Dendritic cell treated with granulocyte-macrophage colony-stimulating factor and Interleukin-4, amounts not matched to agents 40 ng/mL and 50 ng/mL, for 4 days (primary cell): ENCODE measurements at regions not wholly inside any gene's neighbourhood (a gene's known extent, or its start where the extent isn't known, plus 50 kb on each side); places are given as distances from the start of the nearest gene placed in this dataset.

Experiments
- H3K27ac Mint-ChIP-seq: one replicate; pipeline ENCODE4 v1.8.0; 2022; ENCODE audit warnings: mild to moderate bottlenecking, mixed read lengths
- H3K27me3 Mint-ChIP-seq: one replicate; pipeline ENCODE4 v1.8.0; 2022; ENCODE audit warnings: mild to moderate bottlenecking, mixed read lengths
- H3K36me3 Mint-ChIP-seq: one replicate; pipeline ENCODE4 v1.8.0; 2022; ENCODE audit warnings: low read depth, mixed read lengths
- H3K4me1 Mint-ChIP-seq: one replicate; pipeline ENCODE4 v1.8.0; 2022; ENCODE audit warnings: low read depth, mixed read lengths
- H3K4me3 Mint-ChIP-seq: one replicate; pipeline ENCODE4 v1.8.0; 2022; ENCODE audit warnings: mild to moderate bottlenecking, moderate library complexity, mixed read lengths
- H3K9me3 Mint-ChIP-seq: one replicate; pipeline ENCODE4 v1.8.0; 2022; ENCODE audit warnings: mixed read lengths
- intact Hi-C: fragments of 100-400 bp; cut with micrococcal nuclease; formaldehyde crosslinking; loops from one replicate; pipeline ENCODE4 v1.15.0; 2022

- H3K36me3 Mint-ChIP-seq: no peaks in the 10 kb centered on the region
- H3K4me3 Mint-ChIP-seq: no peak overlapping the region
- peaks cover 5% of the 10 kb centered on the region for H3K4me1 Mint-ChIP-seq
- H3K27ac Mint-ChIP-seq: no peak overlapping the region
- intact Hi-C loops: no loop called here
- H3K9me3 Mint-ChIP-seq: peaks cover 15% of the 10 kb centered on the region
- H3K27me3 Mint-ChIP-seq: no peaks in the 10 kb centered on the region
Measured at GRCh38 chr14:99057576-99058083, 214.4 kb downstream of the BCL11B start.

DNA sequence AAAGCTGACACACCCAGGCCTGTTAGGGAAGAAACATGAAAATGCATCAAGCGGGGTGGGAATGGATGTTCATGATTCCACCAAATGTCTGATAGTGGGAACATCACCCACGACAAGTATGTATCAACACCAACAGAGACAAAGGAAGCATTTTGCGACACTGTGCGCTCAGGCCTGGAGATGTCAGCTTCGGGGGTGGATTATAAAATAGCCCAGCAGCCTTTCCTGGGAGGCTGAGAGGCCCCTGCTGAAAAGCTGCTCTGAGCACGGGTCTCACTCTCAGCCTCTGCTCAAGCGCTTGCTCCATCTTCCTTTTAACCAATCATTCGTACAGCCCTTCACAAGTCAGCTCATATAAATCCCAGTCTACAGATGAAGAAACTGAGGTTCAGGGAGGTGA, 213.5 kb downstream of the BCL11B start:
- Mint-ChIP-seq H3K9me3 (peaks cover 6% of the 10 kb centered on the region), H3K36me3 (no peaks in the 10 kb centered on the region), H3K4me3 (no peak overlapping the region), H3K27ac (no peak overlapping the region), H3K4me1 (peaks cover 5% of the 10 kb centered on the region), H3K27me3 (no peaks in the 10 kb centered on the region)
- intact Hi-C loops: no loop called here

GRCh38 chr14:99062216-99062615, 209.8 kb downstream of the BCL11B start:
- peaks cover 9% of the 10 kb centered on the region for H3K4me1 Mint-ChIP-seq
- H3K36me3 Mint-ChIP-seq: no peaks in the 10 kb centered on the region
- H3K27ac Mint-ChIP-seq: no peak overlapping the region
- H3K27me3 Mint-ChIP-seq: no peaks in the 10 kb centered on the region
- no peak overlapping the region for H3K4me3 Mint-ChIP-seq
- H3K9me3 Mint-ChIP-seq: no peaks in the 10 kb centered on the region
- intact Hi-C loops: no loop called here

DNA sequence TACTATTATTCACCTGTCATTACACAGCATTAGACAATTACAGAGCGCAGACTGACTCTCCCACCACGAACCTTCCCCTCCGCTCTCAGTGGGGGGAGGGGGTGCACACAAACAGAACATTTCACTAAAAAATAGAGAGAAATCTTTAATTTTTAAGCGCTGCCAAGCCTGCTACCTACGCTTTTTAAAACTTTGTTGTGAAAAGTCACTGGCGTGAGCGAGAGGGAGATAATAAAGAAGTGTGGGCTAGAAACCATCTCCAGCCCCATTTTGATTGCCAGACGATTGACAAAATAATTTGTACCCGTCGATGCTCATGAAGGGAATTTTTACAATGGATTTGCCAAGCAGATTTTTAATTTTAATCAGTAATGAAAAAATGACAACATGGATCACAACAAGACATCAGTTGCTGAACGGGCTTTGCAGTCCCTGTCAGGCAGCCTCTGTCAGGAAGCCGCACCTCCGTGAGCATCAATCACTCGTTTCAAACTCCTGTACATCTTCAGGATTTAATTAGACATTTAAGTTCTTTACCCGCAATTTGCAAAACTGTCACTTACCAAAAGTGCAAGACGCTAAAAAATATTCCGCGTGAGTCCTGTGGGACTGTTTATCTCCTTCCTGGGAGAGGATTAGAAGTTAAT, 209.1 kb downstream of the BCL11B start:
- Mint-ChIP-seq H3K36me3 (no peaks in the 10 kb centered on the region), H3K27ac (no peak overlapping the region), H3K27me3 (no peaks in the 10 kb centered on the region), H3K4me3 (no peak overlapping the region), H3K9me3 (no peaks in the 10 kb centered on the region), H3K4me1 (peaks cover 11% of the 10 kb centered on the region)
- intact Hi-C loops: no loop called here

DNA sequence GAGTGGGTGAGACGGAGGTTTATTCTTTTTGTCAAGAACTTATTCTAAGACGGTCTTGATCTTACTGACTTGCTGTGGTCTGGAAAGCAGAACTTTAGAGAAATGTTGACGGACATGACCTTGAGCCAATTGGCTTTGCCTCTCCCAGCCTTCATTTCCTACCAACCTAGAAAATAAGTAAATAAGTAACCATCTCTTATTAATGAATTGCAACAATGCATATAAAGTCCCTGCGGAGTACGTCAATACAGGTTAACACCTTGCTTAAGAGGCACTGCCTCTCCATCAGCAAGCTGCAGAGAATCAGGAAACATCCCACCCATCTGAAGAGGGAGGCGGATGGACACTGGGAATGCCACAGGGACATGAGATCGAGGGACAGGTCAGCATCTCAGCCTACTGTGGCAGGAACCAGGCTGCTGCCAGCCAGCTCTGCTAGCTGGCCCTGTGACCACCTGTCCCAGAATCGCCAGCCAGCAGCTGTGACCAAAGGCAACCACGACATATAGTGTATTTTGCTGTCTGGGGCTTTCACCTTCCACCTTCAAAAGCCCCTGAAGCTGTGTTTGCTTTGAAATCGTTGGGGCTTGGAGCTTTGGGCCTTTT, 208.3 kb downstream of the BCL11B start:
- H3K4me1 Mint-ChIP-seq: peaks cover 10% of the 10 kb centered on the region
- intact Hi-C loops: no loop called here
- no peaks in the 10 kb centered on the region for H3K27me3 Mint-ChIP-seq
- H3K36me3 Mint-ChIP-seq: no peaks in the 10 kb centered on the region
- H3K9me3 Mint-ChIP-seq: no peaks in the 10 kb centered on the region
- no peak overlapping the region for H3K4me3 Mint-ChIP-seq
- no peak overlapping the region for H3K27ac Mint-ChIP-seq

DNA sequence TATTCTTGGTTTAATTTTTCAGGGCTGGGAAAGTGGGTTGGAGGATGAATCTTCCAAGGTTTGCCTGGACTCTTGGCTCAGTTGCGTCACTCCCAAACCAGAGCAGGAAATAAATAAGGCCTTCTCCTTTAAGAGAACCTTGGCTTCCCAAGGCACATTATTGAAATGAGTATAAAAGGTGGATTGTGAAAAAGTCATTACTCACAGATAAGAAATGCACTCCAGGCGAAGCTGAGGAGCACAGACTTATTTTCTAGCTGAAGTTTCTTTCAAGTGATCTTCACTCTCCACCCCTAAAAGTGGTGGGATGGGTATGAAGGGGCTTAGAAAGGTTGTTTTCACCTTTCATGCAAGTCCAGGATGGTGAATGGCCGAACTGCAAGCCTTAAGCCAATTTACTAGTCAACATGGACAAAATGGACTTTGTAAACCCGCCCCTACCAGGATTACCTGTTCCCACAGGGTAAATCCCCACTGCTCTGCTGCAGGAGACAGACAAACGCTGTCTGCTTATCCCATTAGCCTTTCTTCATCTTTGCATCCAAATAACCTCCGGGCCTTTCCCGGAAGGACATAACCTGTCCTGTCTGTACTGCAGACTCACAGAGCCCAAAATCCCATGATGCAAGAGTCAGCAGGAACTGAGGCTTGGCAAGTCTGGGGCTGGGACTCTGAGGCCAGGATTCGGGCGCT, 207.6 kb downstream of the BCL11B start:
- Mint-ChIP-seq H3K4me3 (no peak overlapping the region), H3K36me3 (no peaks in the 10 kb centered on the region), H3K9me3 (no peaks in the 10 kb centered on the region), H3K4me1 (peaks cover 10% of the 10 kb centered on the region), H3K27me3 (no peaks in the 10 kb centered on the region), H3K27ac (no peak overlapping the region)
- intact Hi-C loops: no loop called here

DNA sequence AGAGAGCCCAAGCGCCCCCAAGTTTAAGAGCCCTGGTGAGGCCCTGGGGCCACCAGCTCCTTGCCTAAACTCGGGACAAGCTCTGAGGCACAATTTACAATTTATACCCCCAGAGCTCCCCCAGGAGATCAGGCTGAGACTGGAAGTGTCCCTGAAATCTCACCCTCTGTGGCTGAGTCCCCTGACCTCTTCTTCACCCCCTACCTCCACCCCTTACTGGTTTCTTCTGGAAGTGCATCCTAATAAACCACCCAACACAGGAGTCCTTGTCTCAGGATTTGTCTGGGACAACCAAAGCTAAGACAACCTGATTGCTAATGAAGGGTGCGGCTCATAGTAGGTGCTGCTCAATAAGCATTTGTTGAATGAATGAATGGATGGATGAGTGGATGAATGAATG, 206.4 kb downstream of the BCL11B start:
- no peaks in the 10 kb centered on the region for H3K27me3 Mint-ChIP-seq
- peaks cover 10% of the 10 kb centered on the region for H3K4me1 Mint-ChIP-seq
- H3K36me3 Mint-ChIP-seq: no peaks in the 10 kb centered on the region
- peaks cover 1% of the 10 kb centered on the region for H3K9me3 Mint-ChIP-seq
- no peak overlapping the region for H3K27ac Mint-ChIP-seq
- intact Hi-C loops: no loop called here
- H3K4me3 Mint-ChIP-seq: no peak overlapping the region

- Mint-ChIP-seq H3K9me3 (peaks cover 9% of the 10 kb centered on the region), H3K27ac (no peak overlapping the region), H3K4me1 (peaks cover 10% of the 10 kb centered on the region), H3K36me3 (peaks cover 6% of the 10 kb centered on the region), H3K27me3 (no peaks in the 10 kb centered on the region), H3K4me3 (no peak overlapping the region)
- intact Hi-C loops: no loop called here
Measured at GRCh38 chr14:99066378-99066777, 205.6 kb downstream of the BCL11B start.

GRCh38 chr14:99067141-99067920, 204.7 kb downstream of the BCL11B start:
- no peak overlapping the region for H3K27ac Mint-ChIP-seq
- peaks cover 6% of the 10 kb centered on the region for H3K36me3 Mint-ChIP-seq
- H3K4me3 Mint-ChIP-seq: no peak overlapping the region
- H3K9me3 Mint-ChIP-seq: peaks cover 11% of the 10 kb centered on the region
- peaks cover 10% of the 10 kb centered on the region for H3K4me1 Mint-ChIP-seq
- H3K27me3 Mint-ChIP-seq: no peaks in the 10 kb centered on the region
- intact Hi-C loops: no loop called here

DNA sequence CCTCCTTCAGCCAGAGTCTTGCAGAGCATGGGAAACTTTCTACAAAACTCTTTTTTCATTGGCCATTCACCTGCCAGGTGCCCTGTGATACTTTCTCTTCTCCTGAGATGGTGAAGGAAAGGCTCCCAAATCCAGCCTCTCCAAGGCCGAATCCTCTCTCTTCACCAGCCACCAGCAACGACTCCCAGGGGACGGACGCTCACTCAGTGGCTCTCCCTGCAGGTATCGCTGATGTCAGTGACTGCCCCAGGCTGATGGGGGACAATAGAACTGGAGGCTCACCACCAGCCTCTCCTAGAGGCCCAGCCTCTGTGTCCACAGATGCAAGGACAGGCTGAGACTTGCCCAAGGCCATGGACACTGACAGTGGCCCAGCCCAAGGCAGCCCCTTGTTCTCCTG, 204.1 kb downstream of the BCL11B start:
- intact Hi-C loops: no loop called here
- H3K36me3 Mint-ChIP-seq: peaks cover 6% of the 10 kb centered on the region
- no peak overlapping the region for H3K27ac Mint-ChIP-seq
- no peaks in the 10 kb centered on the region for H3K27me3 Mint-ChIP-seq
- no peak overlapping the region for H3K4me3 Mint-ChIP-seq
- H3K9me3 Mint-ChIP-seq: peaks cover 11% of the 10 kb centered on the region
- H3K4me1 Mint-ChIP-seq: peaks cover 16% of the 10 kb centered on the region

GRCh38 chr14:99069946-99070345, 202.1 kb downstream of the BCL11B start:
- no peaks in the 10 kb centered on the region for H3K27me3 Mint-ChIP-seq
- no peak overlapping the region for H3K4me3 Mint-ChIP-seq
- peaks cover 6% of the 10 kb centered on the region for H3K36me3 Mint-ChIP-seq
- intact Hi-C loops: no loop called here
- no peak overlapping the region for H3K27ac Mint-ChIP-seq
- peaks cover 27% of the 10 kb centered on the region for H3K4me1 Mint-ChIP-seq
- peaks cover 11% of the 10 kb centered on the region for H3K9me3 Mint-ChIP-seq

DNA sequence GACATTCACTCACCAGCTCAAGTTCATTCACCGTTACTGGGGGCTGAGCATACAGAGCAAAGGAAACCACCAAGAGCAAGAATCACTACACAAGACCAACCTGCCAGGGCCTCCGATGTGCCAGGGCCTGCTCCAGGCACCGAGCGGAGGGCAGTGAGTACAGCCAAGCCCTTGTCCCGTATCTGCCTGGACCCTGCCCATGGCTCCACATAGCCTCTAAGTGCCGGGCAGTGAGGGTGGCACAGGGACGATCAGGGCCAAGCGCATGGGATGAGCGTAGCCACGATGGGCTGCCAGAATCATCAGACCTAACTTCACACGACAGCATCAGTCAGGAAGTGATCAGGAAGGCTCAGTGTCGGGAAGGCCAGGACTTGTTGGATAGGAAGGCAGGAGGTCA, 199.6 kb downstream of the BCL11B start:
- no peak overlapping the region for H3K4me3 Mint-ChIP-seq
- no peaks in the 10 kb centered on the region for H3K27me3 Mint-ChIP-seq
- intact Hi-C loops: no loop called here
- peaks cover 11% of the 10 kb centered on the region for H3K9me3 Mint-ChIP-seq
- H3K27ac Mint-ChIP-seq: no peak overlapping the region
- H3K4me1 Mint-ChIP-seq: peaks cover 49% of the 10 kb centered on the region
- H3K36me3 Mint-ChIP-seq: peaks cover 6% of the 10 kb centered on the region

DNA sequence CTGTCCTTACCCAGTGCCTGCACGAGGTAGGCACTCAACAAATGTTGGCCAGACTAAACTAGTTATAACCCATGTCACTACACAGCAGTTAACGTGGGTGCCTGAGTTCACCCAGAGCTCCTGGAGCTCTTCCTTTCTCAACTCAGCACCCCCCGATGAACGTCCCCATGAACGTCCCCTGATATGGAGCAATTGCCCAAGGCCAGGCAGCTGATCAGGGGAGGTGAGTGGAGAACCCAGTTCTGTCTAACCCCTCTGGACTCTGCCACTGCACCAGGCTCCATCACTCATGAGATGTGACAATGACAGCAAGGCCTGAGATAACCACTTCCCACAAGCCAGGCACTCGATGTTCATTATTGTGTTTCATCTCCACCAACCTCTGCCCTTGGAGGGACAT, 199.0 kb downstream of the BCL11B start:
- H3K9me3 Mint-ChIP-seq: peaks cover 11% of the 10 kb centered on the region
- H3K27ac Mint-ChIP-seq: peak overlapping the region; percentile 27
- no peaks in the 10 kb centered on the region for H3K27me3 Mint-ChIP-seq
- H3K4me3 Mint-ChIP-seq: no peak overlapping the region
- peaks cover 6% of the 10 kb centered on the region for H3K36me3 Mint-ChIP-seq
- intact Hi-C loops: no loop called here
- H3K4me1 Mint-ChIP-seq: peaks cover 51% of the 10 kb centered on the region

GRCh38 chr14:99073431-99073830, 198.6 kb downstream of the BCL11B start:
- intact Hi-C loops: no loop called here
- H3K4me1 Mint-ChIP-seq: peaks cover 52% of the 10 kb centered on the region
- no peak overlapping the region for H3K4me3 Mint-ChIP-seq
- no peaks in the 10 kb centered on the region for H3K27me3 Mint-ChIP-seq
- peaks cover 6% of the 10 kb centered on the region for H3K36me3 Mint-ChIP-seq
- peak overlapping the region; percentile 27 for H3K27ac Mint-ChIP-seq
- peaks cover 11% of the 10 kb centered on the region for H3K9me3 Mint-ChIP-seq
